ENCODE measurements at regions not wholly inside any gene's neighbourhood (a gene's known extent, or its start where the extent isn't known, plus 50 kb on each side); places are given as distances from the start of the nearest gene placed in this dataset.

GRCh38 chr13:30370916-30371521 lies 51.3 kb upstream of the UBE2L5 start:
- DNase-seq (ENCODE audit: insufficient read length, low spot score) (no peak), FAIRE-seq (no peak)
- TF ChIP-seq TAF1 (IDR thresholded peaks at IDR 0.05; ENCODE audit: low read depth, low read length) (no peak), SPI1 (IDR thresholded peaks at IDR 0.05; ENCODE audit: low read depth, low read length) (no peak), PAX5 (IDR thresholded peaks at IDR 0.05; ENCODE audit: insufficient read depth, low read length, severe bottlenecking) (no peak), POLR2AphosphoS5 (IDR thresholded peaks at IDR 0.05; ENCODE audit: low read depth, low read length) (no peak), POLR2A (IDR thresholded peaks at IDR 0.05; ENCODE audit: low read depth, low read length) (no peak), POU2F2 (IDR thresholded peaks at IDR 0.05; ENCODE audit: low read depth, low read length) (no peak)

GRCh38 chr13:30371649-30372265 lies 50.5 kb upstream of the UBE2L5 start:
- DNase-seq (ENCODE audit: insufficient read length, low spot score) = peak; percentile 35
- FAIRE-seq = peak; percentile 99
- TF ChIP-seq POLR2AphosphoS5 (IDR thresholded peaks at IDR 0.05; ENCODE audit: low read depth, low read length) (no peak), POU2F2 (IDR thresholded peaks at IDR 0.05; ENCODE audit: low read depth, low read length) (no peak), PAX5 (IDR thresholded peaks at IDR 0.05; ENCODE audit: insufficient read depth, low read length, severe bottlenecking) (no peak), SPI1 (IDR thresholded peaks at IDR 0.05; ENCODE audit: low read depth, low read length) (peak; percentile 29; the same call in 1 of the 2 replicates)

Measured in GM12891 (cell line).